NCI-H128 (cell line): ENCODE measurements at regions not wholly inside any gene's neighbourhood (a gene's known extent, or its start where the extent isn't known, plus 50 kb on each side); places are given as distances from the start of the nearest gene placed in this dataset.
"Not testable (repeated sequence)": the region's sequence is repeated elsewhere in the genome, so short reads cannot be mapped to it uniquely, and the experiment has no call there.

ENCODE experiments used
- DNase-seq: peaks from one replicate; lab custom pipeline; 2025; ENCODE audit not compliant: unreplicated experiment; lab: John Stamatoyannopoulos, UW

DNA sequence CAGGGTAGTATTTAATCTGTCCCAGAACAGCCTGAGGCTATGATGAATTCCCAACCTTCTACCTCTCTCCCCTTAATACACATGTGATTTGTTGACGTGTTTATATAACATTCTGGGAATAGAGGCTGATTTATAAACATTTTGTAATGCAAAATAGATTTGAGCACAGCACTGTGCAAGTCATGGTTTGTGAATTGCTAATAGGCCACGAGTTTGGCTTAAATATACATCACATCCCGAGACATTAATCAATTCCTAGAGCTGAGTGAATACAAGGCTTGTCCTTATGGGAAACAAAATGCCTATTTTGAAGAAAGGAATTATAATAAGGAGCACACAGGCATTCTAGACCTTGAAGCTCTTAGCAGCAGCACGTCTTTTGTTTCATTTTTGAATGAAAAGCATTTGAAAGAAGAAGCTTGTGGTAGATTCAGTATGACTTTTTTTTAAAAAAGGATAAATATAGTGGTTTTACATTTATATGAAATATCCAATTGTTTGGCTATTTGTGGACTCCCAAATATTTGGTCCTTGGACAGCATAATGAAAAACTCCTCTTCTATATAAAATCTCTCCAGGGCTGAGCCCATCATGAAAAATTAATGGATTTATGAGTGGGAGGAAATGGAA, 116.4 kb downstream of the SLC17A6 start:
- DNase-seq, result no peak

DNA sequence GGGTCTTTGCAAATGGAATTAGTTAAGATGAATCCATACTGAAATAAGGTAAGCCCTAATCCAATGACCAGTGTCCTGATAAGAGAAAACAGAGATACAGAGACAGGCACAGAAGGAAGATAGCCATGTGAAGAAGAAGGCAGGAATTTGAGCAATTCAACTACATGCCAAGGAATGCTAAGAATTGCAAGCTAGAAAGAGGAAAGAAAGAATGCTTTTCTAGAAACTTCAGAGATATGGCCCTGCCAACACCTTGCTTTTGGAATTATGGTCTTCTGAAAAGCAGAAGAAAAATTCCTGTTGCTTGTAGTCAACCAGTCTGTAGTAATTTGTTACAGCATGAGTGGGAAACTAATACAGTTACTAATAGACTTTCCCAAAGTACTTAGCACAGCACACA, 111.3 kb downstream of the SLC17A6 start:
- no peak for DNase-seq

DNA sequence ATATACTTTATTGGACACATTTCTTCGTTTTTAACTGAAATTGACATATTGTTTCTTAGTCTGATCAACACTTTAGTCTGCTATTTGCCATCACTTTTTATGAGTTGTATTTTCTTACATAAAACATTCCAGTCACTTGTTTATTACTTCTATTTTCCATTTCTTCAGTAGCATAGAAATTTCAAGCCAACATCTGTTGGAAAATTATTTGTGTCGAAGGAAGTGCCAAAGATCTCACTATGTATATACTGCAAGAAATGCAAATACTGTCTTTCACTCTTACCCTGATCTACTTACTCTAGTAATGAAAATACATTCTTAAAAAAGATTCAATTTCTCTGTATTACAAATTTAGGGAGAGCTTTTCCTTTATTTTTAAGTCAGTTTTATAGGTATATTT, 105.9 kb downstream of the SLC17A6 start:
- no peak for DNase-seq

DNA sequence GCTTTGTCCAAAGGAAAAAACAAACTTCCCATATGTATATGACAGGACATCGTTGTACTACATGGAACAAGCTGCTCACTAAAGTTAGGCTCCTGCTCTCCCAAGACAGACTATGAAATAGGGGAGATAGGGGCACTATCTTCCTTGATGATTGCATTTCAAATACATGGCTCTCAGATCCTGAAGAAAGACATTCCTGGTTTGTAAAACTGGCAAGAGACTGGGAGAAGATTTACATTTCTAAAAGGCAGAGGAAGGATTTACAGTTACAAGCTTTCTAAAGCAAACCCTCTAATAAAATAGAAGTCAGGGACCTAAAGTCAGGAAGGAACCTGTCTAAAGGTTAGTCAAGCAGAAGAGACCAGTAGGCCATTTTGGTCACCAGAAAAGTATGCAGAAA, 103.7 kb downstream of the SLC17A6 start:
- DNase-seq, result no peak

DNA sequence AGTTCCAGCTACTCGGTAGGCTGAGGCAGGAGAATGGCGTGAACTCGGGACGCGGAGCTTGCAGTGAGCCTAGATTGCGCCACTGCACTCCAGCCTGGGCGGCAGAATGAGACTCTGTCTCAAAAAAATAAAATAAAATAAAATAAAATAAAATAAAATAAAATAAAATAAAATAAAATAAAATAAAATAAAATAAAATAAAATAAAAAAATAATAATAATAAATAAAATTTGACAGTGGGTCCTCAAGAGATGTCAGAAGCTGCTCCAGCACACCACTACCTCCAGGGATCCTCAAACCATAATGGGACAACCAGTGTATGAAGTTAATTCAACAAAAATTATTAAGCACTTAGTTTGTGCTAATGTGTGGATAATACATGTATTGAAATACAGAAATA, 97.4 kb downstream of the SLC17A6 start:
- DNase-seq, result not testable (repeated sequence)

DNA sequence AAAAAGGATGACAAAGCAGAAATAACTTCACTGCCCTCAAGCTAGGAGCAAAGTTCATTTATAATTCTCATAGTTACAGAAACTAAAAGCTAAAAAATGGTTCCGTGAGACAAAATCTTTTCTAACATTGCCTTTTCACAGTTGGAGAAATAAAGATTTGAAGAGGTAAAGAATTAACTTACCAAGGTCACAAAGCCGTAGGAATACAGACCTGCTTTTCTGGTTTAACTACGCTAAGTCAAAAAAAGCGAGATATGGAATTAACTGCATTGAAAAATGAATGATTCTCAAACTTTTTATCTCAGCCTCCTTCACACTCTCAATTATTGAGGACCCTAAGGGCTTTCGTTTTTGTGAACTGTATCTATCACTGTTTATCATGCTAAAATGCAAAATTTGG, 95.3 kb downstream of the SLC17A6 start:
- DNase-seq, result no peak

GRCh38 chr11:22433094-22433455, 94.9 kb downstream of the SLC17A6 start:
- no peak for DNase-seq

DNA sequence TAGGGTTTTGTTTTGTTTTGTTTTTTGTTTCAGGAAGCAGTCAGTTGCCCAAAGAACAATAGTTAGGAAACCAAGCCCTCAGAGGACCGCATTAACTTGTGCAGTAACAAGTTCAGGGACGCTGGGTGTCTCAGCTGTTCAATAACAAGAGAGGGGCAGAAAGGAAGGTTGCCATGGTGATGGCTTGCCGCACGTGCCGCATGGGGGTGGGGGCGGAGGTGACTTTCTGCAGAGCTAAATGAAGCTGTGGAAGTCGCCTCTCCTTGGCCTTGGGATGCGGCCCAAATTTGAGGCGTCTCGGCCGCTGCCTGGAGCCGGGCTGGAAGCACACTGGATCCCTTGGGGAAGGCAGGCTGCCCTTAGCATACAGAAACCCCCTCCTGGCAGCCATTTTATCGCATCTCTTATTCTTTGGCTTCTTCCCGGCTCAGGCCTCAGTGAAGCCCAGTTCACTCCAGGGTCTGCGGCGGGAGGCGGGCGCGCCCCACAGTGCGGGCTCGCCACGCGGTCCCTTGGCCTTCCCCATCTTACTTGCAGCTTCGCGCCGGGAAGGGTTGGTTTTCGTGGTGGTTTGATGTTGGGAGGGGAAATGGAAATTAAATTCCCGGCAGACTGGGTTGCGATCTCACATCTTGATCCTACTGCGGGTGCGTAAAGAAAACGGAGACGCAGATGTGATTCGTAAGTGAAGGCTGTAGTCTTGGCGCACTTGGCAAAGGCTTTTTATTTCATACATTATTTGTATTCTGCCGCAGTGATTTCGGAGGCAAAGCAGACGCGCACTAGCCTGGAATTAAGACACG, 94.3 kb downstream of the SLC17A6 start:
- DNase-seq, result no peak

DNA sequence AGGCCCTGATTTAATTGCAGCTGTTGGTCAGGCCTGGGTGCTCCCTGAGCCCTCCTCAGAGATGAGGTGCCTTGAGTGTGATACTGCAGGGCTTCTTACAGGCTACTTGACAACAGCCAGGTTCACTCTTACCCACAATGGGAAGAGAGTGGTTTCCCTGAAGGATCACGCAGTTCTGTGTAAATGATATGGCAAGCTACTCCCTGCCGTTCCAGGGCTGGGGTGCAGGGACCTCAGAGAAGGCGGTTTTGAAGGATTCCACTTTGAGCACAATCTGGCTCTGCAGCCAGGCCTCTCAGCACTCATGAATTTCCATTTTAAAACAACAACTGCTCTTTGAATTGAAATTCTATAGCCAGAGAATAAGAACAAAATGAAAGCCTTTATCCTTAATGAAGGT, 92.9 kb downstream of the SLC17A6 start:
- peak; percentile 33 for DNase-seq

- no peak for DNase-seq
These were observed 92.5 kb downstream of the SLC17A6 start for GRCh38 chr11:22430639-22431038.

- DNase-seq, result no peak
These were observed 92.0 kb downstream of the SLC17A6 start for GRCh38 chr11:22430141-22430541.
